SK-N-SH (cell line): ENCODE measurements at regions not wholly inside any gene's neighbourhood (a gene's known extent, or its start where the extent isn't known, plus 50 kb on each side); places are given as distances from the start of the nearest gene placed in this dataset.

Source experiments
- CTCF ChIA-PET: fragments of 300-600, 350-600 bp; formaldehyde crosslinking; extraction: SDS; loops from one replicate; lab custom pipeline; 2021; lab: Yijun Ruan, JAX
- POLR2A ChIA-PET: fragments of 350-600 bp; sonication (Branson Sonifier 250); formaldehyde crosslinking; extraction: SDS; loops from one replicate; lab custom pipeline; 2020; ENCODE audit warnings: antibody characterized with exemption, inconsistent platforms; lab: Yijun Ruan, JAX
- DNase-seq: peaks from one replicate; pipeline ENCODE4 v3.0.0; 2012
- H2AFZ ChIP-seq: fragments of 200-600 bp; sonication (generic); 2 replicates; pipeline ENCODE4 v1.8.1; 2016; ENCODE audit warnings: antibody characterized with exemption, mild to moderate bottlenecking, low read depth
- H3F3A ChIP-seq: fragments of 200-600 bp; sonication (generic); replicated peaks from 2 replicates; pipeline ENCODE3; 2016; ENCODE audit warnings: antibody characterized with exemption, mild to moderate bottlenecking; ENCODE audit not compliant: insufficient read depth
- H3K27ac ChIP-seq, 2 experiments: fragments of 200-500 bp in 1 of 2; fragments of 200-600 bp in 1 of 2; sonication (Bioruptor generic) in 1 of 2; sonication (generic), shearing (Covaris generic) in 1 of 2; 2 replicates each; pipeline versions ENCODE4 v1.5.1 to v1.6.1; 2014 to 2016; ENCODE audit warnings: low read depth in 2 of 2, inconsistent platforms in 1 of 2, low read length in 1 of 2, mild to moderate bottlenecking in 1 of 2, mixed read lengths in 1 of 2
- H3K27me3 ChIP-seq: fragments of 200-600 bp; sonication (generic), shearing (Covaris generic); 2 replicates; pipeline ENCODE4 v1.6.1; 2016; ENCODE audit warnings: mixed run types; ENCODE audit not compliant: insufficient read depth
- H3K36me3 ChIP-seq, 2 experiments: fragments of 200-500 bp in 1 of 2; fragments of 200-600 bp in 1 of 2; sonication (Bioruptor generic) in 1 of 2; sonication (generic) in 1 of 2; replicated peaks in 1 of 2; 2 replicates each; pipeline versions ENCODE3 to v1.5.1; 2014 to 2016; ENCODE audit warnings: low read length in 1 of 2, mild to moderate bottlenecking in 1 of 2; ENCODE audit not compliant: insufficient read depth in 2 of 2, control insufficient read depth in 1 of 2
- H3K4me1 ChIP-seq, 2 experiments: fragments of 200-500 bp in 1 of 2; fragments of 200-600 bp in 1 of 2; sonication (Bioruptor generic) in 1 of 2; sonication (generic), shearing (Covaris generic) in 1 of 2; 2 replicates each; pipeline versions ENCODE4 v1.5.1 to v1.6.1; 2014 to 2016; ENCODE audit warnings: low read depth in 1 of 2, low read length in 1 of 2, mixed run types in 1 of 2; ENCODE audit not compliant: insufficient read depth in 2 of 2, control insufficient read depth in 1 of 2
- H3K4me2 ChIP-seq: fragments of 200-600 bp; sonication (generic), shearing (Covaris generic); 2 replicates; pipeline ENCODE4 v1.6.1; 2017; ENCODE audit warnings: mixed run types
- H3K4me3 ChIP-seq, 2 experiments: fragments of 200-500 bp in 1 of 2; fragments of 200-600 bp in 1 of 2; sonication (Bioruptor generic) in 1 of 2; sonication (generic), shearing (Covaris generic) in 1 of 2; 2 replicates each; pipeline versions ENCODE4 v1.5.1 to v1.8.1; 2014 to 2016; ENCODE audit warnings: low read depth in 2 of 2, inconsistent platforms in 1 of 2, low read length in 1 of 2, mild to moderate bottlenecking in 1 of 2, mixed read lengths in 1 of 2, moderate library complexity in 1 of 2
- H3K79me2 ChIP-seq: fragments of 200-600 bp; sonication (generic); 2 replicates; pipeline ENCODE4 v1.8.1; 2017; ENCODE audit warnings: mild to moderate bottlenecking; ENCODE audit not compliant: insufficient read depth
- H3K9ac ChIP-seq: fragments of 200-600 bp; sonication (generic); 2 replicates; pipeline ENCODE4 v1.6.1; 2017; ENCODE audit warnings: mixed run types
- H3K9me2 ChIP-seq: fragments of 200-600 bp; sonication (generic); 2 replicates; pipeline ENCODE4 v1.6.1; 2017; ENCODE audit warnings: mixed run types
- H3K9me3 ChIP-seq: fragments of 200-600 bp; sonication (generic); 2 replicates; pipeline ENCODE4 v1.6.1; 2017; ENCODE audit warnings: mixed run types, mild to moderate bottlenecking, moderate library complexity
- H4K20me1 ChIP-seq: fragments of 200-600 bp; sonication (generic); 2 replicates; pipeline ENCODE4 v1.6.1; 2017; ENCODE audit warnings: mild to moderate bottlenecking, mixed run types; ENCODE audit not compliant: insufficient read depth
- CHD2 ChIP-seq: fragments of 150-350 bp; IDR thresholded peaks from 2 replicates; pipeline ENCODE4 v1.6.1; 2018; ENCODE audit warnings: low read length; ENCODE audit not compliant: partially characterized antibody
- CTCF ChIP-seq: fragments of 200-600 bp; sonication (generic); IDR thresholded peaks from 2 replicates; pipeline ENCODE4 v1.6.1; 2017; ENCODE audit warnings: antibody characterized with exemption, mild to moderate bottlenecking, moderate library complexity
- ELF1 ChIP-seq: IDR thresholded peaks from 2 replicates; pipeline ENCODE4 v1.4.0; 2012
- EZH2phosphoT487 ChIP-seq: fragments of 200-600 bp; sonication (generic); IDR thresholded peaks from 2 replicates; pipeline ENCODE4 v1.6.1; 2017; ENCODE audit warnings: low read depth, mixed run types, mild to moderate bottlenecking, antibody characterized with exemption, moderate library complexity, borderline replicate concordance
- FOSL2 ChIP-seq: IDR thresholded peaks from 2 replicates; pipeline ENCODE4 v1.4.0; 2012; ENCODE audit warnings: low read depth, mild to moderate bottlenecking, moderate library complexity, borderline replicate concordance
- FOXJ3 ChIP-seq: sonication (generic); formaldehyde crosslinking; IDR thresholded peaks from 2 replicates; pipeline ENCODE4 v1.5.1; 2020; ENCODE audit warnings: mild to moderate bottlenecking, missing genetic modification reagents
- FOXM1 ChIP-seq: IDR thresholded peaks from 2 replicates; pipeline ENCODE4 v1.4.0; 2012; ENCODE audit warnings: low read depth, mild to moderate bottlenecking
- GABPA ChIP-seq: IDR thresholded peaks from 2 replicates; pipeline ENCODE4 v1.4.0; 2012; ENCODE audit warnings: low read depth, mild to moderate bottlenecking
- GATA2 ChIP-seq: sonication (generic); formaldehyde crosslinking; IDR thresholded peaks from 2 replicates; pipeline ENCODE4 v1.5.0; 2020; ENCODE audit warnings: mild to moderate bottlenecking, missing genetic modification reagents
- JUND ChIP-seq: IDR thresholded peaks from 2 replicates; pipeline ENCODE4 v1.4.0; 2012
- MAX ChIP-seq: IDR thresholded peaks from 2 replicates; pipeline ENCODE4 v1.4.0; 2012; ENCODE audit warnings: low read depth
- MEF2A ChIP-seq: IDR thresholded peaks from 2 replicates; pipeline ENCODE4 v1.4.0; 2012; ENCODE audit warnings: low read depth, borderline replicate concordance
- MXI1 ChIP-seq: IDR thresholded peaks from 2 replicates; pipeline ENCODE4 v1.6.1; 2012; ENCODE audit warnings: mild to moderate bottlenecking, low read depth, low read length, improper control_type of control experiment
- NFIC ChIP-seq: IDR thresholded peaks from 2 replicates; pipeline ENCODE4 v1.4.0; 2012; ENCODE audit warnings: borderline replicate concordance
- NRF1 ChIP-seq: IDR thresholded peaks from 2 replicates; pipeline ENCODE4 v1.6.1; 2012; ENCODE audit warnings: low read depth, mild to moderate bottlenecking, low read length
- PBX3 ChIP-seq: IDR thresholded peaks from 2 replicates; pipeline ENCODE4; 2012
- POLR2AphosphoS5 ChIP-seq: IDR thresholded peaks from 2 replicates; pipeline ENCODE4 v1.6.1; 2012; ENCODE audit warnings: low read depth, low read length
- RAD21 ChIP-seq: IDR thresholded peaks from 2 replicates; pipeline ENCODE4 v1.6.1; 2012; ENCODE audit warnings: mild to moderate bottlenecking, low read length
- RCOR1 ChIP-seq: fragments of 150-350 bp; IDR thresholded peaks from 2 replicates; pipeline ENCODE4 v1.6.1; 2017; ENCODE audit warnings: antibody characterized with exemption, low read length
- RFX5 ChIP-seq: IDR thresholded peaks from 2 replicates; pipeline ENCODE4 v1.6.1; 2012; ENCODE audit warnings: mild to moderate bottlenecking, improper control_type of control experiment, low read length
- RXRA ChIP-seq: IDR thresholded peaks from 2 replicates; pipeline ENCODE4 v1.4.0; 2012; ENCODE audit warnings: low read depth, mild to moderate bottlenecking, borderline replicate concordance
- SMC3 ChIP-seq: IDR thresholded peaks from 2 replicates; pipeline ENCODE4 v1.6.1; 2012; ENCODE audit warnings: low read depth, low read length, improper control_type of control experiment
- TAF1 ChIP-seq: IDR thresholded peaks from 2 replicates; pipeline ENCODE4 v1.6.1; 2012; ENCODE audit warnings: low read depth, mild to moderate bottlenecking, low read length, moderate library complexity, borderline replicate concordance
- TCF12 ChIP-seq: IDR thresholded peaks from 2 replicates; pipeline ENCODE4 v1.4.0; 2012
- TEAD4 ChIP-seq: IDR thresholded peaks from 2 replicates; pipeline ENCODE4 v1.4.0; 2012; ENCODE audit warnings: mild to moderate bottlenecking, borderline replicate concordance; ENCODE audit not compliant: insufficient read depth
- USF2 ChIP-seq: fragments of 150-350 bp; IDR thresholded peaks from 2 replicates; pipeline ENCODE4 v1.6.1; 2017; ENCODE audit warnings: antibody characterized with exemption, low read length, low read depth, borderline replicate concordance
- YY1 ChIP-seq: IDR thresholded peaks from 2 replicates; pipeline ENCODE4 v1.4.0; 2012; ENCODE audit warnings: low read depth, mild to moderate bottlenecking
- WGBS: methylation state at CpG from one replicate; pipeline ENCODE4 v1.1.6; 2017; ENCODE audit warnings: low lambda C conversion rate; 5-methylcytosine and 5-hydroxymethylcytosine counted together
- TF ChIP-seq, protein P1 (sequence below): IDR thresholded peaks from 2 replicates; pipeline ENCODE4 v1.4.0; 2012; ENCODE audit warnings: low read depth, borderline replicate concordance
- TF ChIP-seq, protein P2 (sequence below): fragments of 150-350 bp; IDR thresholded peaks from 2 replicates; pipeline ENCODE4 v1.6.1; 2016; ENCODE audit warnings: mild to moderate bottlenecking, low read depth, low read length

GRCh38 chr1:93798291-93798690 is 80.7 kb downstream of the DNTTIP2 start:
- H3K79me2 ChIP-seq: no peaks in the 10 kb centered on the region; the same call in 1 of the 2 replicates
- no peaks in the 10 kb centered on the region for H3K9me2 ChIP-seq
- H3K27me3 ChIP-seq: no peaks in the 10 kb centered on the region
- H3K4me1 ChIP-seq: peaks cover 0 to 20% of the 10 kb centered on the region in 2 experiments; a peak in 3 of 4 replicates
- no peaks in the 10 kb centered on the region for H3K9me3 ChIP-seq
- no peak overlapping the region for H3K4me3 ChIP-seq
- DNase-seq: no peak
- no peaks in the 10 kb centered on the region for H3K36me3 ChIP-seq
- no peak overlapping the region for H2AFZ ChIP-seq
- H3K27ac ChIP-seq: peak overlapping the region in 1 of 2 experiments; percentile 85; a peak in 3 of 4 replicates
- peak overlapping the region; percentile 62; the same call in 1 of the 2 replicates for H3K4me2 ChIP-seq
- ChIA-PET POLR2A (no interaction called here), CTCF (interaction anchor here (1.5 to 2.4 kb wide), 2 partner anchors 16 to 46 kb away, joined by 6 to 14 read pairs; no protein-coding TSS in a partner anchor)
- WGBS: 8% methylated on average over 1 of the region's 1 CpG
- peak overlapping the region; percentile 24; the same call in 1 of the 2 replicates for H3K9ac ChIP-seq
- H4K20me1 ChIP-seq: no peaks in the 10 kb centered on the region
- peaks cover 27% of the 10 kb centered on the region for H3F3A ChIP-seq
- TF ChIP-seq FOXJ3 (no peak), EZH2phosphoT487 (no peak), SMC3 (no peak), RAD21 (no peak), CHD2 (no peak), ELF1 (no peak), JUND (peak; percentile 96), MAX (peak; percentile 55; the same call in 1 of the 2 replicates), MEF2A (peak; percentile 43; the same call in 1 of the 2 replicates), TCF12 (peak; percentile 95), NFIC (peak; percentile 97), GATA2 (CRISPR knock-in tag) (no peak), POLR2AphosphoS5 (peak; percentile 69; the same call in 1 of the 2 replicates), RXRA (peak; percentile 89), YY1 (peak; percentile 80), RCOR1 (no peak), MXI1 (no peak), GABPA (no peak), RFX5 (no peak), FOSL2 (peak; percentile 83), CTCF (no peak), FOXM1 (peak; percentile 82; the same call in 1 of the 2 replicates), TEAD4 (peak; percentile 95), TAF1 (no peak), USF2 (no peak), NRF1 (no peak), PBX3 (peak; percentile 98)
- TF ChIP-seq, protein P1, sequence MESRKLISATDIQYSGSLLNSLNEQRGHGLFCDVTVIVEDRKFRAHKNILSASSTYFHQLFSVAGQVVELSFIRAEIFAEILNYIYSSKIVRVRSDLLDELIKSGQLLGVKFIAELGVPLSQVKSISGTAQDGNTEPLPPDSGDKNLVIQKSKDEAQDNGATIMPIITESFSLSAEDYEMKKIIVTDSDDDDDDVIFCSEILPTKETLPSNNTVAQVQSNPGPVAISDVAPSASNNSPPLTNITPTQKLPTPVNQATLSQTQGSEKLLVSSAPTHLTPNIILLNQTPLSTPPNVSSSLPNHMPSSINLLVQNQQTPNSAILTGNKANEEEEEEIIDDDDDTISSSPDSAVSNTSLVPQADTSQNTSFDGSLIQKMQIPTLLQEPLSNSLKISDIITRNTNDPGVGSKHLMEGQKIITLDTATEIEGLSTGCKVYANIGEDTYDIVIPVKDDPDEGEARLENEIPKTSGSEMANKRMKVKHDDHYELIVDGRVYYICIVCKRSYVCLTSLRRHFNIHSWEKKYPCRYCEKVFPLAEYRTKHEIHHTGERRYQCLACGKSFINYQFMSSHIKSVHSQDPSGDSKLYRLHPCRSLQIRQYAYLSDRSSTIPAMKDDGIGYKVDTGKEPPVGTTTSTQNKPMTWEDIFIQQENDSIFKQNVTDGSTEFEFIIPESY: 0 out of 2 replicates have a peak, but pooled peaks have one; percentile 80
- TF ChIP-seq, protein P2, sequence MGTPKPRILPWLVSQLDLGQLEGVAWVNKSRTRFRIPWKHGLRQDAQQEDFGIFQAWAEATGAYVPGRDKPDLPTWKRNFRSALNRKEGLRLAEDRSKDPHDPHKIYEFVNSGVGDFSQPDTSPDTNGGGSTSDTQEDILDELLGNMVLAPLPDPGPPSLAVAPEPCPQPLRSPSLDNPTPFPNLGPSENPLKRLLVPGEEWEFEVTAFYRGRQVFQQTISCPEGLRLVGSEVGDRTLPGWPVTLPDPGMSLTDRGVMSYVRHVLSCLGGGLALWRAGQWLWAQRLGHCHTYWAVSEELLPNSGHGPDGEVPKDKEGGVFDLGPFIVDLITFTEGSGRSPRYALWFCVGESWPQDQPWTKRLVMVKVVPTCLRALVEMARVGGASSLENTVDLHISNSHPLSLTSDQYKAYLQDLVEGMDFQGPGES: no peak
